H9 (cell line): ENCODE measurements at regions not wholly inside any gene's neighbourhood (a gene's known extent, or its start where the extent isn't known, plus 50 kb on each side); places are given as distances from the start of the nearest gene placed in this dataset.

Experiments
- DNase-seq: peaks from one replicate; pipeline ENCODE4 v3.0.0-alpha.2; 2017
- H2AFZ ChIP-seq: one replicate; pipeline ENCODE4 v1.6.1; 2013; ENCODE audit warnings: mild to moderate bottlenecking, low read length, control low read depth, moderate library complexity
- H2AK5ac ChIP-seq: 2 replicates; pipeline ENCODE4 v1.6.1; 2013; ENCODE audit warnings: low read length, control low read depth, mixed read lengths; ENCODE audit not compliant: insufficient read length
- H2BK120ac ChIP-seq: one replicate; pipeline ENCODE4 v1.6.1; 2013; ENCODE audit warnings: low read depth, mild to moderate bottlenecking, low read length, control low read depth, inconsistent platforms; ENCODE audit not compliant: poor library complexity, severe bottlenecking
- H2BK12ac ChIP-seq: 2 replicates; pipeline ENCODE4 v1.6.1; 2013; ENCODE audit warnings: low read length, control low read depth, mixed read lengths, low read depth; ENCODE audit not compliant: insufficient read length
- H2BK15ac ChIP-seq: 2 replicates; pipeline ENCODE4 v1.6.1; 2013; ENCODE audit warnings: low read depth, low read length, control low read depth
- H2BK20ac ChIP-seq: one replicate; pipeline ENCODE4 v1.6.1; 2013; ENCODE audit warnings: low read depth, mild to moderate bottlenecking, low read length, control low read depth, inconsistent platforms; ENCODE audit not compliant: poor library complexity, severe bottlenecking
- H2BK5ac ChIP-seq: 2 replicates; pipeline ENCODE4 v1.6.1; 2013; ENCODE audit warnings: low read length, control low read depth, mixed read lengths; ENCODE audit not compliant: insufficient read length
- H3K14ac ChIP-seq: 2 replicates; pipeline ENCODE4 v1.6.1; 2013; ENCODE audit warnings: low read length, control low read depth; ENCODE audit not compliant: insufficient read depth
- H3K18ac ChIP-seq: 2 replicates; pipeline ENCODE4 v1.6.1; 2013; ENCODE audit warnings: low read depth, mild to moderate bottlenecking, mixed read lengths, low read length, control low read depth; ENCODE audit not compliant: insufficient read length
- H3K23ac ChIP-seq: 2 replicates; pipeline ENCODE4 v1.6.1; 2013; ENCODE audit warnings: low read length, control low read depth, mixed read lengths, low read depth; ENCODE audit not compliant: insufficient read length
- H3K23me2 ChIP-seq: 2 replicates; pipeline ENCODE4 v1.6.1; 2013; ENCODE audit warnings: low read depth, mild to moderate bottlenecking, mixed read lengths, low read length, control low read depth; ENCODE audit not compliant: insufficient read length, poor library complexity, severe bottlenecking
- H3K27ac ChIP-seq: 2 replicates; pipeline ENCODE4 v1.5.1; 2013; ENCODE audit warnings: low read length, control low read depth, mixed read lengths, low read depth; ENCODE audit not compliant: insufficient read length
- H3K27me3 ChIP-seq: 2 replicates; pipeline ENCODE4 v1.6.1; 2013; ENCODE audit warnings: low read length, control low read depth, inconsistent platforms; ENCODE audit not compliant: insufficient read depth
- H3K4ac ChIP-seq: 2 replicates; pipeline ENCODE4 v1.6.1; 2013; ENCODE audit warnings: low read depth, mild to moderate bottlenecking, control low read depth, inconsistent platforms, low read length, moderate library complexity
- H3K4me1 ChIP-seq: 2 replicates; pipeline ENCODE4 v1.6.1; 2013; ENCODE audit warnings: low read length, control low read depth, inconsistent platforms; ENCODE audit not compliant: insufficient read depth
- H3K4me2 ChIP-seq: 2 replicates; pipeline ENCODE4 v1.6.1; 2013; ENCODE audit warnings: low read length, control low read depth, mixed read lengths; ENCODE audit not compliant: insufficient read length, insufficient read depth
- H3K56ac ChIP-seq: 2 replicates; pipeline ENCODE4 v1.6.1; 2013; ENCODE audit warnings: low read depth, mild to moderate bottlenecking, mixed read lengths, low read length, control low read depth; ENCODE audit not compliant: insufficient read length
- H3K79me1 ChIP-seq: 2 replicates; pipeline ENCODE4 v1.6.1; 2013; ENCODE audit warnings: low read depth, mild to moderate bottlenecking, moderate library complexity, low read length, control low read depth, inconsistent platforms; ENCODE audit not compliant: insufficient read depth, poor library complexity, severe bottlenecking
- H3K79me2 ChIP-seq: 2 replicates; pipeline ENCODE4 v1.6.1; 2013; ENCODE audit warnings: low read length, control low read depth, inconsistent platforms; ENCODE audit not compliant: insufficient read depth
- H3K9ac ChIP-seq: 2 replicates; pipeline ENCODE4 v1.6.1; 2013; ENCODE audit warnings: low read length, control low read depth, mixed read lengths; ENCODE audit not compliant: insufficient read length; ENCODE audit errors: extremely low read depth
- H3K9me3 ChIP-seq: one replicate; pipeline ENCODE4 v1.6.1; 2013; ENCODE audit warnings: low read depth, low read length, inconsistent platforms; ENCODE audit not compliant: control insufficient read depth
- H3T11ph ChIP-seq: one replicate; pipeline ENCODE4 v1.6.1; 2013; ENCODE audit warnings: mild to moderate bottlenecking, low read length, control low read depth, inconsistent platforms
- H4K20me1 ChIP-seq: one replicate; pipeline ENCODE4 v1.6.1; 2013; ENCODE audit not compliant: control insufficient read depth, insufficient read length, insufficient read depth
- H4K5ac ChIP-seq: 2 replicates; pipeline ENCODE4 v1.6.1; 2013; ENCODE audit warnings: low read depth, mild to moderate bottlenecking, mixed read lengths, low read length, control low read depth; ENCODE audit not compliant: insufficient read length
- H4K8ac ChIP-seq: replicated peaks from 2 replicates; pipeline ENCODE4 v1.6.1; 2013; ENCODE audit warnings: low read length, control low read depth, mixed read lengths, low read depth; ENCODE audit not compliant: insufficient read length
- H4K91ac ChIP-seq: 2 replicates; pipeline ENCODE4 v1.6.1; 2013; ENCODE audit warnings: low read depth, mild to moderate bottlenecking, moderate library complexity, mixed read lengths, low read length, control low read depth; ENCODE audit not compliant: insufficient read length
- H3K27ac Mint-ChIP-seq, 3 experiments: 2 replicates in 2 of 3; 3 replicates in 1 of 3; pipeline ENCODE4 v1.8.0; 2020 to 2021; ENCODE audit warnings: mixed read lengths in 3 of 3, mild to moderate bottlenecking in 1 of 3, moderate library complexity in 1 of 3
- H3K27me3 Mint-ChIP-seq: 2 replicates; pipeline ENCODE4 v1.8.0; 2021; ENCODE audit warnings: low read depth, mild to moderate bottlenecking, moderate library complexity, mixed read lengths
- H3K36me3 Mint-ChIP-seq, 3 experiments: 2 replicates in 2 of 3; 3 replicates in 1 of 3; pipeline ENCODE4 v1.8.0; 2020 to 2021; ENCODE audit warnings: low read depth in 3 of 3, mixed read lengths in 3 of 3; ENCODE audit not compliant: insufficient read depth in 1 of 3
- H3K4me1 Mint-ChIP-seq, 2 experiments: 2 replicates each; pipeline ENCODE4 v1.8.0; 2020; ENCODE audit warnings: mixed read lengths in 2 of 2
- H3K4me3 Mint-ChIP-seq, 2 experiments: 2 replicates in 1 of 2; 3 replicates in 1 of 2; pipeline ENCODE4 v1.8.0; 2020 to 2021; ENCODE audit warnings: mild to moderate bottlenecking in 2 of 2, mixed read lengths in 2 of 2, moderate library complexity in 1 of 2
- H3K9me3 Mint-ChIP-seq, 2 experiments: 2 replicates in 1 of 2; 3 replicates in 1 of 2; pipeline ENCODE4 v1.8.0; 2020; ENCODE audit warnings: mild to moderate bottlenecking in 2 of 2, mixed read lengths in 2 of 2, moderate library complexity in 1 of 2
- CTCF ChIP-seq: fragments of 200-600 bp; sonication (generic); conservative IDR thresholded peaks from 3 replicates; pipeline ENCODE4 v1.8.0; 2021; ENCODE audit warnings: antibody characterized with exemption, mild to moderate bottlenecking

GRCh38 chr6:147003186-147003585 is 201.0 kb upstream of the STXBP5 start:
- H3K36me3 Mint-ChIP-seq = no peaks in the 10 kb centered on the region
- no peak overlapping the region for H3K9ac ChIP-seq

More at GRCh38 chr6:147003186-147003585, 201.0 kb upstream of the STXBP5 start:
- H2BK12ac ChIP-seq = no peak overlapping the region
- no peak for DNase-seq
- no peak overlapping the region for H4K8ac ChIP-seq
- H3K9me3 Mint-ChIP-seq = no peaks in the 10 kb centered on the region
- no peak overlapping the region for H2BK5ac ChIP-seq
- no peak for TF ChIP-seq CTCF
- H3K27me3 ChIP-seq = no peaks in the 10 kb centered on the region
- H3K4me2 ChIP-seq = no peak overlapping the region
- no peak overlapping the region for H3K23ac ChIP-seq
- no peak overlapping the region for H2AK5ac ChIP-seq
- no peak overlapping the region for H3K18ac ChIP-seq
- H2AFZ ChIP-seq = no peak overlapping the region
- no peak overlapping the region for H4K5ac ChIP-seq
- H4K20me1 ChIP-seq = no peaks in the 10 kb centered on the region
- no peaks in the 10 kb centered on the region for H3K9me3 ChIP-seq
- no peak overlapping the region for H3K27ac ChIP-seq
- H3K4ac ChIP-seq = no peak overlapping the region
- H2BK15ac ChIP-seq = no peak overlapping the region
- H3K4me1 ChIP-seq = no peaks in the 10 kb centered on the region
- H3K79me1 ChIP-seq = no peaks in the 10 kb centered on the region
- H3K4me1 Mint-ChIP-seq = peaks cover 17 to 18% of the 10 kb centered on the region in 2 experiments
- H3K79me2 ChIP-seq = no peaks in the 10 kb centered on the region
- H3K4me3 Mint-ChIP-seq = no peak overlapping the region
- H4K91ac ChIP-seq = no peak overlapping the region
- H3K14ac ChIP-seq = no peak overlapping the region
- H3K27me3 Mint-ChIP-seq = no peaks in the 10 kb centered on the region
- H3K27ac Mint-ChIP-seq = no peak overlapping the region
- no peak overlapping the region for H2BK120ac ChIP-seq
- H3T11ph ChIP-seq = no peak overlapping the region
- H2BK20ac ChIP-seq = no peak overlapping the region
- H3K56ac ChIP-seq = no peak overlapping the region
- no peaks in the 10 kb centered on the region for H3K23me2 ChIP-seq
